ENCODE measurements at regions not wholly inside any gene's neighbourhood (a gene's known extent, or its start where the extent isn't known, plus 50 kb on each side); places are given as distances from the start of the nearest gene placed in this dataset.

DNA sequence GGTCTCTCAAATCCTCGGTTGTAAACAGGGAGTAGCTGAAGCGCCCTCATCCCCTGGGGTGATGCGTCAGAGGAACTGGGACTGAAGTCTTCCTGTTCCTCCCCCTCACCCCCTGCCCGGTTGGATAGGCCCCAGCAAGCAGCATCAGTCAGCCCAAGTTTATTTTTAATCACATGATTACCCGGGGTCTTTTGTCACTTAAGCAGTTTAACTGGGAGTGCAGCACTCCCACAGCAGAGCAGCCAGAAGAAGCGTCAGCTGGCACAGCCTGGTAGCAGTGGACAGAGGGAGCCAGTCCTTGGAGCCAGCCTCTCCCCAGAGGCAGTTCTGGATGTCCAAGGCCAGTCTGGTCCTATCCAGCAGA lies 342.1 kb downstream of the CTTN start:
- TF ChIP-seq, protein P1, sequence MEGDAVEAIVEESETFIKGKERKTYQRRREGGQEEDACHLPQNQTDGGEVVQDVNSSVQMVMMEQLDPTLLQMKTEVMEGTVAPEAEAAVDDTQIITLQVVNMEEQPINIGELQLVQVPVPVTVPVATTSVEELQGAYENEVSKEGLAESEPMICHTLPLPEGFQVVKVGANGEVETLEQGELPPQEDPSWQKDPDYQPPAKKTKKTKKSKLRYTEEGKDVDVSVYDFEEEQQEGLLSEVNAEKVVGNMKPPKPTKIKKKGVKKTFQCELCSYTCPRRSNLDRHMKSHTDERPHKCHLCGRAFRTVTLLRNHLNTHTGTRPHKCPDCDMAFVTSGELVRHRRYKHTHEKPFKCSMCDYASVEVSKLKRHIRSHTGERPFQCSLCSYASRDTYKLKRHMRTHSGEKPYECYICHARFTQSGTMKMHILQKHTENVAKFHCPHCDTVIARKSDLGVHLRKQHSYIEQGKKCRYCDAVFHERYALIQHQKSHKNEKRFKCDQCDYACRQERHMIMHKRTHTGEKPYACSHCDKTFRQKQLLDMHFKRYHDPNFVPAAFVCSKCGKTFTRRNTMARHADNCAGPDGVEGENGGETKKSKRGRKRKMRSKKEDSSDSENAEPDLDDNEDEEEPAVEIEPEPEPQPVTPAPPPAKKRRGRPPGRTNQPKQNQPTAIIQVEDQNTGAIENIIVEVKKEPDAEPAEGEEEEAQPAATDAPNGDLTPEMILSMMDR (IDR thresholded peaks at IDR 0.05) = no peak
- TF ChIP-seq POLR2A (IDR thresholded peaks at IDR 0.05) = no peak
- no peaks in the 10 kb centered on the region for H3K4me1 ChIP-seq
- intact Hi-C loops (cut with DNase I; ENCODE audit: low total_unique reads) = no loop called here
- no peaks in the 10 kb centered on the region for H3K27me3 ChIP-seq
- H3K9me3 ChIP-seq = no peaks in the 10 kb centered on the region
- no peak overlapping the region for H3K4me3 ChIP-seq
- no peak overlapping the region for H3K27ac ChIP-seq
- H3K36me3 ChIP-seq = no peaks in the 10 kb centered on the region
- no peak for DNase-seq

GRCh38 chr11:70741085-70741484 lies 342.8 kb downstream of the CTTN start:
- Histone ChIP-seq H3K27ac (no peak overlapping the region), H3K4me3 (no peak overlapping the region), H3K36me3 (no peaks in the 10 kb centered on the region), H3K4me1 (no peaks in the 10 kb centered on the region), H3K27me3 (no peaks in the 10 kb centered on the region), H3K9me3 (no peaks in the 10 kb centered on the region)
- TF ChIP-seq, protein P1 (IDR thresholded peaks at IDR 0.05) = no peak
- TF ChIP-seq POLR2A (IDR thresholded peaks at IDR 0.05) = no peak
- DNase-seq = no peak
- intact Hi-C loops (cut with DNase I; ENCODE audit: low total_unique reads) = no loop called here

DNA sequence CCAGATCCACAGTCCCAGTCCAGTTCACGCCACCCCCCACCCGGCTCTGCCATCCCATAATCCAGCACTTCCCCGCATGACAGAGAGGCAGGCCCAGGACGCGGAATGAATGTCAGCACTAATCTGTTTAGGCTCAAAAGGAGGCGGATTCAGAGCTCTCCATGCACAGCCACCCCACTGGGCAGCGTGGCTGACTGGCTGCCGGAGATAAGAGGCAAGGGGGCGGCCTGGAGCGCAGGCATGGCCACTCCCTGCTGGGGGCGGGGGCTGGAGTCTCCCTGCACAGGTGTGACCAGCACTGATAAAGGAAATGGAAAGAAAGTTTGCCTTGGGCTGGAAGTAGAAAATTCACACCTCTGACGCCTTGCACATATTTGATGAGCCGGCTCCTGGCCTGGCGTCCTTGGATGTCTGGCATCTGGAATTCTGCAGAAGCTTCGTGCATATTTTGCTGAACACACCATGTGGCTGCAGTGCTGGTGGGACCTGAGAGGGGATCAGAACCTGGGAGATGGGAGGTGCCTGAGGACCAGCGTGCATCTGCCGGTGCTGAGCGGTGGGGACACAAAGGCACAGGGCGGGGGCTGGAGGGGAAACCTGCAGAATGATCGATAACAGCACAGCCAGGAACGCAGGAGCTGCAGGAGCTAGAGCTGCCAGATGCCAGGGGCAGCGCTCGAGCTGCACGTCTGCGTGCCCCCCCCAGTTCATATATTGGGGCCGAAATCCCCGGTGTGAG lies 344.4 kb downstream of the CTTN start:
- no peak for TF ChIP-seq POLR2A (IDR thresholded peaks at IDR 0.05)
- TF ChIP-seq, protein P1 (IDR thresholded peaks at IDR 0.05) = no peak
- intact Hi-C loops (cut with DNase I; ENCODE audit: low total_unique reads) = no loop called here
- DNase-seq = no peak
- Histone ChIP-seq H3K27ac (no peak overlapping the region), H3K36me3 (no peaks in the 10 kb centered on the region), H3K27me3 (no peaks in the 10 kb centered on the region), H3K9me3 (no peaks in the 10 kb centered on the region), H3K4me1 (no peaks in the 10 kb centered on the region), H3K4me3 (no peak overlapping the region)

DNA sequence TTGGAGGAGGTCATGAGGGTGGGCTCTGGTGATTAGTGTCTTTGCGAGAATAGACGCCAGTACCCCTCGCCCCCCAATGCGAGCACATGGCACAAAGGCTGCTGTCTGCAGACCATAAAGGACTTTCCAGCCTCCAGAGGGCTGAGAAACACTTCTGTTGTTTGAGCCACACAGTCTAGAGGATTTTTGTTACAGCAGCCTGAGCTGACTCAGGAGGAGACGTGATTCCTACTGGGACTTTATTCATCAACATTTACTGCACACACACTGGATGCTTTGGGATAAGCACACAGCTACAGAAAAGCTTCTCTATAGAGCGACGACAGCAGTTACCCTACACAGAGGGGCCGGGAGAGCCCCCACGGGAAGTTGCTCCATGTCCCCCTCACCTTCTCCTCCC lies 345.0 kb downstream of the CTTN start:
- no peak overlapping the region for H3K27ac ChIP-seq
- H3K27me3 ChIP-seq = no peaks in the 10 kb centered on the region
- H3K4me3 ChIP-seq = no peak overlapping the region
- intact Hi-C loops (cut with DNase I; ENCODE audit: low total_unique reads) = no loop called here
- H3K9me3 ChIP-seq = no peaks in the 10 kb centered on the region
- no peak for DNase-seq
- H3K4me1 ChIP-seq = no peaks in the 10 kb centered on the region
- no peak for TF ChIP-seq POLR2A (IDR thresholded peaks at IDR 0.05)
- TF ChIP-seq, protein P1 (IDR thresholded peaks at IDR 0.05) = no peak
- no peaks in the 10 kb centered on the region for H3K36me3 ChIP-seq

GRCh38 chr11:70743941-70744351 lies 345.6 kb downstream of the CTTN start:
- Histone ChIP-seq H3K4me1 (no peaks in the 10 kb centered on the region), H3K27me3 (no peaks in the 10 kb centered on the region)
- intact Hi-C loops (cut with DNase I; ENCODE audit: low total_unique reads) = no loop called here

More at GRCh38 chr11:70743941-70744351, 345.6 kb downstream of the CTTN start:
- DNase-seq = no peak
- TF ChIP-seq, protein P1 (IDR thresholded peaks at IDR 0.05) = no peak
- TF ChIP-seq POLR2A (IDR thresholded peaks at IDR 0.05) = no peak
- Histone ChIP-seq H3K36me3 (no peaks in the 10 kb centered on the region), H3K9me3 (no peaks in the 10 kb centered on the region), H3K27ac (no peak overlapping the region), H3K4me3 (no peak overlapping the region)
